CD14-positive monocyte (primary cell): ENCODE measurements at regions not wholly inside any gene's neighbourhood (a gene's known extent, or its start where the extent isn't known, plus 50 kb on each side); places are given as distances from the start of the nearest gene placed in this dataset.

Source experiments
- DNase-seq, 3 donors: peaks; one replicate each; pipeline ENCODE4 v3.0.0-alpha.2; 2011 to 2022
- H2AFZ ChIP-seq: 2 replicates; pipeline ENCODE4 v1.6.0; 2012; ENCODE audit warnings: mild to moderate bottlenecking, low read depth, low read length, inconsistent platforms; ENCODE audit not compliant: insufficient read depth, poor library complexity, severe bottlenecking
- H3K27ac ChIP-seq, 2 donors: 1 replicate in 1 of 2; 2 replicates in 1 of 2; pipeline ENCODE4 v1.5.1; 2012 to 2013; ENCODE audit warnings: low read length in 2 of 2, control low read depth in 1 of 2, inconsistent platforms in 1 of 2, low read depth in 1 of 2, mild to moderate bottlenecking in 1 of 2
- H3K27me3 ChIP-seq, 2 donors: one replicate each; pipeline versions ENCODE4 v1.6.0 to v1.6.1; 2011 to 2013; ENCODE audit warnings: low read length in 2 of 2; ENCODE audit not compliant: control insufficient read depth in 2 of 2, insufficient read depth in 2 of 2
- H3K36me3 ChIP-seq, 2 donors: replicated peaks in 1 of 2; 1 replicate in 1 of 2; 2 replicates in 1 of 2; pipeline versions ENCODE4 v1.5.1 to v1.6.1; 2012 to 2013; ENCODE audit warnings: low read length in 2 of 2, control low read depth in 1 of 2, inconsistent platforms in 1 of 2, mild to moderate bottlenecking in 1 of 2; ENCODE audit not compliant: insufficient read depth in 2 of 2, control insufficient read depth in 1 of 2
- H3K4me1 ChIP-seq, 2 donors: 1 replicate in 1 of 2; 2 replicates in 1 of 2; pipeline versions ENCODE4 v1.5.1 to v1.6.1; 2012 to 2013; ENCODE audit warnings: low read length in 2 of 2, control low read depth in 1 of 2, inconsistent platforms in 1 of 2, mild to moderate bottlenecking in 1 of 2, moderate library complexity in 1 of 2; ENCODE audit not compliant: insufficient read depth in 2 of 2, control insufficient read depth in 1 of 2
- H3K4me2 ChIP-seq: replicated peaks from 2 replicates; pipeline ENCODE3; 2012; ENCODE audit warnings: low read length, moderate library complexity, mild to moderate bottlenecking; ENCODE audit not compliant: poor library complexity, severe bottlenecking; ENCODE audit errors: extremely low read depth
- H3K4me3 ChIP-seq, 3 experiments: fragments of 200-600 bp in 1 of 3; sonication (generic) in 1 of 3; replicated peaks in 1 of 3; 1 replicate in 2 of 3; 2 replicates in 1 of 3; pipeline ENCODE4 v1.5.1; 2011 to 2013; ENCODE audit warnings: low read length in 3 of 3, mild to moderate bottlenecking in 3 of 3, control low read depth in 2 of 3, low read depth in 2 of 3, inconsistent platforms in 1 of 3, moderate library complexity in 1 of 3
- H3K79me2 ChIP-seq: 2 replicates; pipeline ENCODE4 v1.6.0; 2012; ENCODE audit warnings: mild to moderate bottlenecking, control low read depth, inconsistent platforms, low read length, moderate library complexity; ENCODE audit not compliant: insufficient read depth
- H3K9ac ChIP-seq: 2 replicates; pipeline ENCODE4 v1.6.0; 2017; ENCODE audit warnings: low read length, mild to moderate bottlenecking; ENCODE audit not compliant: insufficient read depth, poor library complexity, severe bottlenecking
- H3K9me3 ChIP-seq, 2 donors: replicated peaks in 1 of 2; 1 replicate in 1 of 2; 2 replicates in 1 of 2; pipeline versions ENCODE4 v1.5.1 to v1.6.1; 2012 to 2013; ENCODE audit warnings: low read length in 2 of 2, control low read depth in 1 of 2; ENCODE audit not compliant: control insufficient read depth in 1 of 2, insufficient read depth in 1 of 2
- H4K20me1 ChIP-seq: 2 replicates; pipeline ENCODE4 v1.6.0; 2012; ENCODE audit warnings: mild to moderate bottlenecking, low read length, control low read depth, moderate library complexity; ENCODE audit not compliant: insufficient read depth
- H3K27ac Mint-ChIP-seq, 7 donors: one replicate each; pipeline ENCODE4 v1.8.0; 2020; ENCODE audit warnings: mild to moderate bottlenecking in 7 of 7, mixed read lengths in 7 of 7, moderate library complexity in 6 of 7, inconsistent platforms in 2 of 7
- H3K27me3 Mint-ChIP-seq, 3 donors: one replicate each; pipeline ENCODE4 v1.8.0; 2021 to 2022; ENCODE audit warnings: low read depth in 3 of 3, mild to moderate bottlenecking in 3 of 3, mixed read lengths in 3 of 3, moderate library complexity in 3 of 3, inconsistent platforms in 1 of 3
- H3K36me3 Mint-ChIP-seq, 2 donors: one replicate each; pipeline ENCODE4 v1.8.0; 2020; ENCODE audit warnings: mixed read lengths in 2 of 2, inconsistent platforms in 1 of 2, mild to moderate bottlenecking in 1 of 2
- H3K4me1 Mint-ChIP-seq: one replicate; pipeline ENCODE4 v1.8.0; 2020; ENCODE audit warnings: mild to moderate bottlenecking, mixed read lengths
- H3K4me3 Mint-ChIP-seq, 2 donors: one replicate each; pipeline ENCODE4 v1.8.0; 2020; ENCODE audit warnings: mild to moderate bottlenecking in 2 of 2, mixed read lengths in 2 of 2, moderate library complexity in 1 of 2
- H3K9me3 Mint-ChIP-seq, 7 donors: one replicate each; pipeline ENCODE4 v1.8.0; 2020 to 2022; ENCODE audit warnings: mixed read lengths in 7 of 7, mild to moderate bottlenecking in 6 of 7, moderate library complexity in 6 of 7, inconsistent platforms in 2 of 7
- CTCF ChIP-seq: fragments of 200-600 bp; IDR thresholded peaks from one replicate; pipeline ENCODE4 v1.8.0; 2022; ENCODE audit warnings: antibody characterized with exemption, mild to moderate bottlenecking
- WGBS: methylation state at CpG from one replicate; pipeline ENCODE4 v1.1.5; 2013; ENCODE audit warnings: missing lambda C conversion rate; ENCODE audit not compliant: insufficient coverage; 5-methylcytosine and 5-hydroxymethylcytosine counted together
- intact Hi-C, 2 donors: fragments of 100-400 bp; cut with micrococcal nuclease; formaldehyde crosslinking; loops; one replicate each; pipeline versions ENCODE4 v1.15.0 to v1.15.1; 2023

- Histone ChIP-seq H3K4me3 (no peak overlapping the region), H3K36me3 (no peaks in the 10 kb centered on the region), H3K9ac (no peak overlapping the region), H3K4me1 (no peaks in the 10 kb centered on the region), H3K4me2 (no peak overlapping the region), H3K27ac (no peak overlapping the region), H3K9me3 (peaks cover 8 to 26% of the 10 kb centered on the region in 2 donors), H3K27me3 (no peaks in the 10 kb centered on the region), H3K79me2 (no peaks in the 10 kb centered on the region), H4K20me1 (no peaks in the 10 kb centered on the region), H2AFZ (no peak overlapping the region)
- no peaks in the 10 kb centered on the region for H3K36me3 Mint-ChIP-seq
- no peak for TF ChIP-seq CTCF
- H3K27me3 Mint-ChIP-seq = no peaks in the 10 kb centered on the region
- DNase-seq = no peak
- H3K4me1 Mint-ChIP-seq = no peaks in the 10 kb centered on the region
- H3K27ac Mint-ChIP-seq = no peak overlapping the region
- H3K4me3 Mint-ChIP-seq = no peak overlapping the region
- WGBS = 82% methylated on average over 2 of the region's 2 CpGs
- peaks cover 10 to 23% (median 16%) of the 10 kb centered on the region in 7 donors for H3K9me3 Mint-ChIP-seq
- intact Hi-C loops = no loop called here
Observed at GRCh38 chr12:127567531-127567930, 699.4 kb upstream of the TMEM132C start.

GRCh38 chr12:127570387-127570786, 696.6 kb upstream of the TMEM132C start:
- no peak overlapping the region for H3K27ac ChIP-seq
- H3K36me3 Mint-ChIP-seq = no peaks in the 10 kb centered on the region
- H4K20me1 ChIP-seq = no peaks in the 10 kb centered on the region
- no peaks in the 10 kb centered on the region for H3K4me1 ChIP-seq
- TF ChIP-seq CTCF = no peak
- intact Hi-C loops = no loop called here
- H3K79me2 ChIP-seq = no peaks in the 10 kb centered on the region
- no peak overlapping the region for H2AFZ ChIP-seq
- no peak overlapping the region for H3K4me2 ChIP-seq
- no peaks in the 10 kb centered on the region for H3K4me1 Mint-ChIP-seq
- H3K36me3 ChIP-seq = no peaks in the 10 kb centered on the region
- H3K27me3 Mint-ChIP-seq = peaks cover 0 to 3% (median 0%) of the 10 kb centered on the region in 3 donors
- peaks cover under 1 to 10% of the 10 kb centered on the region in 2 donors for H3K9me3 ChIP-seq
- H3K9me3 Mint-ChIP-seq = peaks cover 8 to 22% (median 11%) of the 10 kb centered on the region in 7 donors
- H3K27ac Mint-ChIP-seq = no peak overlapping the region
- H3K9ac ChIP-seq = no peak overlapping the region
- H3K4me3 Mint-ChIP-seq = no peak overlapping the region
- H3K27me3 ChIP-seq = no peaks in the 10 kb centered on the region
- H3K4me3 ChIP-seq = no peak overlapping the region
- DNase-seq = no peak
